Esophagus muscularis mucosa (tissue), 4 donors: ENCODE measurements at regions not wholly inside any gene's neighbourhood (a gene's known extent, or its start where the extent isn't known, plus 50 kb on each side); places are given as distances from the start of the nearest gene placed in this dataset.

Experiments used
- DNase-seq: peaks from one replicate; pipeline ENCODE4 v3.0.0-alpha.2; 2017; ENCODE audit errors: extremely low spot score
- H3K27ac ChIP-seq, 4 donors: fragments of 200-600 bp; sonication (generic); replicated peaks in 1 of 4; 1 replicate in 3 of 4; 2 replicates in 1 of 4; pipeline ENCODE4 v1.5.1; 2016 to 2019; ENCODE audit warnings: mild to moderate bottlenecking in 1 of 4
- H3K27me3 ChIP-seq, 4 donors: fragments of 200-600 bp; sonication (generic); one replicate each; pipeline versions ENCODE4 v1.5.1 to v1.6.0; 2016 to 2019
- H3K36me3 ChIP-seq, 4 donors: fragments of 200-600 bp; sonication (generic); one replicate each; pipeline ENCODE4 v1.5.1; 2016 to 2019
- H3K4me1 ChIP-seq, 4 donors: fragments of 200-600 bp; sonication (generic); one replicate each; pipeline ENCODE4 v1.5.1; 2016 to 2019
- H3K4me3 ChIP-seq, 4 donors: fragments of 200-600 bp; sonication (generic); 1 replicate in 2 of 4; 2 replicates in 2 of 4; pipeline ENCODE4 v1.5.1; 2016 to 2019; ENCODE audit warnings: mild to moderate bottlenecking in 4 of 4, moderate library complexity in 1 of 4
- H3K9me3 ChIP-seq, 4 donors: fragments of 200-600 bp; sonication (generic); 1 replicate in 3 of 4; 2 replicates in 1 of 4; pipeline ENCODE4 v1.5.1; 2016 to 2019
- EP300 ChIP-seq: sonication (generic); formaldehyde crosslinking; IDR thresholded peaks from one replicate; pipeline ENCODE4 v1.6.1; 2017; ENCODE audit warnings: antibody characterized with exemption
- POLR2A ChIP-seq: fragments of 450-650 bp; IDR thresholded peaks from one replicate; pipeline ENCODE4 v1.6.1; 2017; ENCODE audit warnings: antibody characterized with exemption, moderate library complexity, mild to moderate bottlenecking, low read depth
- POLR2AphosphoS5 ChIP-seq, 2 donors: sonication (generic); formaldehyde crosslinking; IDR thresholded peaks; one replicate each; pipeline ENCODE4 v1.6.1; 2017; ENCODE audit warnings: antibody characterized with exemption in 2 of 2
- WGBS: methylation state at CpG from one replicate; pipeline ENCODE4 v1.1.5; 2018; 5-methylcytosine and 5-hydroxymethylcytosine counted together
- intact Hi-C: fragments of 100-400 bp; cut with DNase I; formaldehyde crosslinking; loops from one replicate; pipeline ENCODE4 v1.15.1; 2023
- TF ChIP-seq, protein P1 (sequence below), 3 experiments: fragments of 200-600 bp in 2 of 3; fragments of 450-650 bp in 1 of 3; sonication (generic) in 2 of 3; IDR thresholded peaks; one replicate each; pipeline ENCODE4 v1.5.1; 2017 to 2019; ENCODE audit warnings: antibody characterized with exemption in 3 of 3, mild to moderate bottlenecking in 2 of 3, moderate library complexity in 1 of 3

DNA sequence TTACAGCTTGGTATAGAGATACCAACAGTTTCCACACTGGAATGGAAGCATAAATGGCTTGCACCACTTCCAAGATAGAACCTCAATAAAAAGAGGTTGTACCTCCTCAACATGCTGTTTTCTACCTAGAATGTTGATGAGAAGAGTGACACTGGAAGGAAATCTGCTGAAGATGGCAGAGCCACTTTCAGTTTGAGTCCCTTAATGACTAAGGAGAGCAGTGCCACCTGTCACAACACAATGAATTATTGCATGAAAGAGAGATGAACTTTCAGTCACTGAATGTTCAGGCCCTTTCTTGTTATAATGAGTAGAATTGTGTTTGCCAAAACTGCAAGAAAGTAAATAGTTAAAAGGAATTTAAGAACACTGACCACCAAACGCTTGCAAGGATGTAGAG lies 958.5 kb downstream of the DTWD2 start:
- no peaks in the 10 kb centered on the region for H3K36me3 ChIP-seq
- H3K27me3 ChIP-seq: no peaks in the 10 kb centered on the region
- H3K4me3 ChIP-seq: no peak overlapping the region
- H3K27ac ChIP-seq: no peak overlapping the region
- no peak for DNase-seq
- no peaks in the 10 kb centered on the region for H3K9me3 ChIP-seq
- WGBS: 82% methylated on average over 1 of the region's 1 CpG
- no peaks in the 10 kb centered on the region for H3K4me1 ChIP-seq
- intact Hi-C loops: no loop called here
- no peak for TF ChIP-seq EP300
- TF ChIP-seq POLR2AphosphoS5 (IDR thresholded peaks at IDR 0.05): no peak
- TF ChIP-seq, protein P1, sequence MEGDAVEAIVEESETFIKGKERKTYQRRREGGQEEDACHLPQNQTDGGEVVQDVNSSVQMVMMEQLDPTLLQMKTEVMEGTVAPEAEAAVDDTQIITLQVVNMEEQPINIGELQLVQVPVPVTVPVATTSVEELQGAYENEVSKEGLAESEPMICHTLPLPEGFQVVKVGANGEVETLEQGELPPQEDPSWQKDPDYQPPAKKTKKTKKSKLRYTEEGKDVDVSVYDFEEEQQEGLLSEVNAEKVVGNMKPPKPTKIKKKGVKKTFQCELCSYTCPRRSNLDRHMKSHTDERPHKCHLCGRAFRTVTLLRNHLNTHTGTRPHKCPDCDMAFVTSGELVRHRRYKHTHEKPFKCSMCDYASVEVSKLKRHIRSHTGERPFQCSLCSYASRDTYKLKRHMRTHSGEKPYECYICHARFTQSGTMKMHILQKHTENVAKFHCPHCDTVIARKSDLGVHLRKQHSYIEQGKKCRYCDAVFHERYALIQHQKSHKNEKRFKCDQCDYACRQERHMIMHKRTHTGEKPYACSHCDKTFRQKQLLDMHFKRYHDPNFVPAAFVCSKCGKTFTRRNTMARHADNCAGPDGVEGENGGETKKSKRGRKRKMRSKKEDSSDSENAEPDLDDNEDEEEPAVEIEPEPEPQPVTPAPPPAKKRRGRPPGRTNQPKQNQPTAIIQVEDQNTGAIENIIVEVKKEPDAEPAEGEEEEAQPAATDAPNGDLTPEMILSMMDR (IDR thresholded peaks at IDR 0.05): no peak

DNA sequence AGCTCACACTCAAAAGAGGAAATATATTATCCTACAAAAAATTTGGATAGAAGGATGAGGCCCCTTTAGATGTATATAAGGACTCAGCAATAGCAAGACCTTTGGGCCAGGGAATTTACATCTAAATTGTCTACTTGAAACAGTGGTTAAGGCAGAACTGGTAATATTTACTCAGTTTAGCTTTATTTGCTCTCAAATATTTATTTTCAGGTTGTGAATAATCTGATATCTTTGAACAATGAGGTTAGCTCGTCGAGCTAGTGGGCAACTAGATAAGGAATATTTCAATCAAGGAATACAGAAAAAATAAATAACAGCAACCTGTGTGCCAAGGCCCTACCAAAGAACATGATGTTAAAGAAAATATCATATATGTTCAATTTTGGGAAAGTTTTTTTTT lies 966.3 kb downstream of the DTWD2 start:
- 90% methylated on average over 2 of the region's 2 CpGs for WGBS
- DNase-seq: no peak
- H3K4me1 ChIP-seq: no peaks in the 10 kb centered on the region
- intact Hi-C loops: no loop called here
- no peaks in the 10 kb centered on the region for H3K36me3 ChIP-seq
- H3K27ac ChIP-seq: no peak overlapping the region
- no peak overlapping the region for H3K4me3 ChIP-seq
- TF ChIP-seq POLR2A: no peak
- TF ChIP-seq POLR2AphosphoS5 (IDR thresholded peaks at IDR 0.05): no peak
- H3K27me3 ChIP-seq: no peaks in the 10 kb centered on the region
- no peaks in the 10 kb centered on the region for H3K9me3 ChIP-seq

- WGBS: 83% methylated on average over 5 of the region's 5 CpGs
- DNase-seq: no peak
- H3K4me1 ChIP-seq: no peaks in the 10 kb centered on the region
- no peaks in the 10 kb centered on the region for H3K9me3 ChIP-seq
- TF ChIP-seq, protein P1 (IDR thresholded peaks at IDR 0.05): no peak
- TF ChIP-seq EP300 (no peak), POLR2A (no peak), POLR2AphosphoS5 (IDR thresholded peaks at IDR 0.05) (no peak)
- H3K4me3 ChIP-seq: no peak overlapping the region
- no peaks in the 10 kb centered on the region for H3K36me3 ChIP-seq
- H3K27ac ChIP-seq: no peak overlapping the region
- intact Hi-C loops: no loop called here
- H3K27me3 ChIP-seq: no peaks in the 10 kb centered on the region
These were observed 970.8 kb downstream of the DTWD2 start for GRCh38 chr5:118017536-118017935.

GRCh38 chr5:118016396-118016795 lies 972.0 kb downstream of the DTWD2 start:
- Histone ChIP-seq H3K27ac (no peak overlapping the region), H3K4me3 (no peak overlapping the region), H3K9me3 (no peaks in the 10 kb centered on the region), H3K4me1 (no peaks in the 10 kb centered on the region), H3K36me3 (no peaks in the 10 kb centered on the region), H3K27me3 (no peaks in the 10 kb centered on the region)
- DNase-seq: no peak
- no peak for TF ChIP-seq POLR2A
- intact Hi-C loops: no loop called here

- Histone ChIP-seq H3K4me1 (no peaks in the 10 kb centered on the region), H3K36me3 (no peaks in the 10 kb centered on the region), H3K27me3 (no peaks in the 10 kb centered on the region), H3K4me3 (no peak overlapping the region), H3K27ac (no peak overlapping the region), H3K9me3 (no peaks in the 10 kb centered on the region)
- TF ChIP-seq, protein P1 (IDR thresholded peaks at IDR 0.05): no peak
- TF ChIP-seq POLR2AphosphoS5 (IDR thresholded peaks at IDR 0.05): no peak
- TF ChIP-seq EP300: no peak
- no peak for TF ChIP-seq POLR2A
- 71% methylated on average over 2 of the region's 2 CpGs for WGBS
- intact Hi-C loops: no loop called here
- DNase-seq: no peak
These were observed 972.8 kb downstream of the DTWD2 start for GRCh38 chr5:118015511-118015910.

- H3K4me3 ChIP-seq: no peak overlapping the region
- no peak overlapping the region for H3K27ac ChIP-seq
- H3K4me1 ChIP-seq: peaks cover 0 to 10% (median 1%) of the 10 kb centered on the region in 4 donors
- H3K27me3 ChIP-seq: no peaks in the 10 kb centered on the region
- WGBS: 92% methylated on average over 1 of the region's 1 CpG
- TF ChIP-seq EP300: no peak
- TF ChIP-seq POLR2A: no peak
- TF ChIP-seq, protein P1 (IDR thresholded peaks at IDR 0.05): no peak
- TF ChIP-seq POLR2AphosphoS5 (IDR thresholded peaks at IDR 0.05): no peak
- intact Hi-C loops: no loop called here
- H3K36me3 ChIP-seq: no peaks in the 10 kb centered on the region
- H3K9me3 ChIP-seq: no peaks in the 10 kb centered on the region
- no peak for DNase-seq
These were observed 978.5 kb downstream of the DTWD2 start for GRCh38 chr5:118009741-118010297.
